ENCODE measurements at regions not wholly inside any gene's neighbourhood (a gene's known extent, or its start where the extent isn't known, plus 50 kb on each side); places are given as distances from the start of the nearest gene placed in this dataset.

- no peak for TF ChIP-seq ZNF512 (CRISPR knock-in tag; IDR thresholded peaks at IDR 0.05; ENCODE audit: borderline replicate concordance)
- no peak for TF ChIP-seq CBFB (CRISPR knock-in tag; IDR thresholded peaks at IDR 0.05; ENCODE audit: low read depth)
- TF ChIP-seq ZNF317 (CRISPR knock-in tag; IDR thresholded peaks at IDR 0.05; ENCODE audit: borderline replicate concordance, low read depth): no peak
- TF ChIP-seq CTCF (IDR thresholded peaks at IDR 0.05): no peak
- no peak for TF ChIP-seq TEAD1 (CRISPR knock-in tag; IDR thresholded peaks at IDR 0.05)
- TF ChIP-seq JUN (CRISPR knock-in tag; IDR thresholded peaks at IDR 0.05): no peak
- TF ChIP-seq FOXK1 (CRISPR knock-in tag; IDR thresholded peaks at IDR 0.05): no peak
- TF ChIP-seq, protein P1, sequence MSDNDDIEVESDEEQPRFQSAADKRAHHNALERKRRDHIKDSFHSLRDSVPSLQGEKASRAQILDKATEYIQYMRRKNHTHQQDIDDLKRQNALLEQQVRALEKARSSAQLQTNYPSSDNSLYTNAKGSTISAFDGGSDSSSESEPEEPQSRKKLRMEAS (CRISPR knock-in tag; IDR thresholded peaks at IDR 0.05): no peak
- no peak for TF ChIP-seq TEAD4 (CRISPR knock-in tag; IDR thresholded peaks at IDR 0.05)
- TF ChIP-seq E2F4 (CRISPR knock-in tag; IDR thresholded peaks at IDR 0.05; ENCODE audit: borderline replicate concordance, low read depth): no peak
- no peak for TF ChIP-seq CREB1 (CRISPR knock-in tag; IDR thresholded peaks at IDR 0.05)
- TF ChIP-seq AFF4 (CRISPR knock-in tag; IDR thresholded peaks at IDR 0.05; ENCODE audit: borderline replicate concordance): no peak
- TF ChIP-seq GABPB1 (CRISPR knock-in tag; IDR thresholded peaks at IDR 0.05): no peak
These were observed 147.9 kb downstream of the DACT1 start for GRCh38 chr14:58785701-58786100.
